ENCODE measurements at regions not wholly inside any gene's neighbourhood (a gene's known extent, or its start where the extent isn't known, plus 50 kb on each side); places are given as distances from the start of the nearest gene placed in this dataset.

- TF ChIP-seq CTCF (IDR thresholded peaks at IDR 0.05) (no peak), EP300 (IDR thresholded peaks at IDR 0.05) (no peak), POLR2A (IDR thresholded peaks at IDR 0.05) (no peak)
These were observed 721.2 kb downstream of the ETS1 start for GRCh38 chr11:127866109-127866508.

Measured in suprapubic skin (tissue), 3 donors.